Mucosa of descending colon (tissue), 3 donors: ENCODE measurements at regions not wholly inside any gene's neighbourhood (a gene's known extent, or its start where the extent isn't known, plus 50 kb on each side); places are given as distances from the start of the nearest gene placed in this dataset.

Source experiments
- ATAC-seq: fragments of 200-7000 bp; cut with Tn5 transposase; one replicate; pipeline ENCODE4 v1.9.1; 2020; ENCODE audit warnings: mild to moderate bottlenecking, moderate library complexity
- DNase-seq, 3 donors: peaks; one replicate each; pipeline ENCODE4 v3.0.0-alpha.2; 2020
- H3K36me3 ChIP-seq: fragments of 200-600 bp; one replicate; pipeline ENCODE4 v1.8.0; 2021; ENCODE audit warnings: low read depth, mild to moderate bottlenecking
- H3K4me1 ChIP-seq: fragments of 200-600 bp; one replicate; pipeline ENCODE4 v1.8.0; 2021; ENCODE audit warnings: low read depth, mild to moderate bottlenecking
- H3K4me3 ChIP-seq: fragments of 200-600 bp; one replicate; pipeline ENCODE4 v1.8.0; 2021; ENCODE audit warnings: mild to moderate bottlenecking
- H3K9me3 ChIP-seq: fragments of 200-600 bp; one replicate; pipeline ENCODE4 v1.8.0; 2021; ENCODE audit warnings: mild to moderate bottlenecking
- CTCF ChIP-seq: fragments of 200-600 bp; IDR thresholded peaks from one replicate; pipeline ENCODE4 v1.8.0; 2022; ENCODE audit warnings: antibody characterized with exemption, mild to moderate bottlenecking
- intact Hi-C, 2 donors: fragments of 100-400 bp; cut with DNase I in 1 of 2; cut with micrococcal nuclease in 1 of 2; formaldehyde crosslinking; loops; one replicate each; pipeline versions ENCODE4 v1.11.0 to v1.11.1; 2022; cut with DNase I, micrococcal nuclease
- donor health status: DM: no; HTN: no; CAD: no; lungs with moderate emphysema.
- donor health status: DM: no; HTN: no; CAD: no.
- donor health status: DM: no; HTN: yes; CAD: no.

GRCh38 chr14:29150659-29151058 is 384.1 kb downstream of the FOXG1 start:
- ATAC-seq (no peak), DNase-seq (no peak)
- Histone ChIP-seq H3K36me3 (no peaks in the 10 kb centered on the region), H3K4me3 (no peak overlapping the region), H3K9me3 (peaks cover 30% of the 10 kb centered on the region), H3K4me1 (no peaks in the 10 kb centered on the region)
- TF ChIP-seq CTCF = no peak
- intact Hi-C loops = no loop called here

- DNase-seq (no peak), ATAC-seq (no peak)
- Histone ChIP-seq H3K9me3 (peaks cover 12% of the 10 kb centered on the region), H3K4me3 (no peak overlapping the region), H3K36me3 (no peaks in the 10 kb centered on the region), H3K4me1 (no peaks in the 10 kb centered on the region)
- intact Hi-C loops = no loop called here
- no peak for TF ChIP-seq CTCF
Measured at GRCh38 chr14:29156096-29156495, 389.5 kb downstream of the FOXG1 start.

GRCh38 chr14:29161593-29161992 is 395.0 kb downstream of the FOXG1 start:
- H3K9me3 ChIP-seq = peaks cover 5% of the 10 kb centered on the region
- no peaks in the 10 kb centered on the region for H3K36me3 ChIP-seq
- no peak for TF ChIP-seq CTCF
- H3K4me3 ChIP-seq = no peak overlapping the region
- H3K4me1 ChIP-seq = no peaks in the 10 kb centered on the region
- DNase-seq (no peak), ATAC-seq (no peak)
- intact Hi-C loops = no loop called here

GRCh38 chr14:29163109-29163508 is 396.5 kb downstream of the FOXG1 start:
- Histone ChIP-seq H3K36me3 (no peaks in the 10 kb centered on the region), H3K4me3 (no peak overlapping the region), H3K9me3 (peaks cover 8% of the 10 kb centered on the region), H3K4me1 (no peaks in the 10 kb centered on the region)
- DNase-seq (no peak), ATAC-seq (no peak)
- no peak for TF ChIP-seq CTCF
- intact Hi-C loops = no loop called here

- no peak overlapping the region for H3K4me3 ChIP-seq
- peaks cover 23% of the 10 kb centered on the region for H3K9me3 ChIP-seq
- no peak for DNase-seq
- ATAC-seq = no peak
- intact Hi-C loops = no loop called here
- no peaks in the 10 kb centered on the region for H3K36me3 ChIP-seq
- no peak for TF ChIP-seq CTCF
- H3K4me1 ChIP-seq = no peaks in the 10 kb centered on the region
Measured at GRCh38 chr14:29165431-29165830, 398.8 kb downstream of the FOXG1 start.

- Histone ChIP-seq H3K9me3 (peaks cover 26% of the 10 kb centered on the region), H3K4me1 (no peaks in the 10 kb centered on the region), H3K4me3 (no peak overlapping the region), H3K36me3 (no peaks in the 10 kb centered on the region)
- DNase-seq (no peak), ATAC-seq (no peak)
- no peak for TF ChIP-seq CTCF
- intact Hi-C loops = no loop called here
Measured at GRCh38 chr14:29166507-29166906, 399.9 kb downstream of the FOXG1 start.
